K562 (cell line): ENCODE measurements at regions not wholly inside any gene's neighbourhood (a gene's known extent, or its start where the extent isn't known, plus 50 kb on each side); places are given as distances from the start of the nearest gene placed in this dataset.

Experiments used
- ATAC-seq: fragments of 200-7000 bp; cut with Tn5 transposase; 3 replicates; pipeline ENCODE4 v1.9.1; 2020; ENCODE audit warnings: moderate library complexity
- BruUV-seq: library from RNA; stranded (reverse); fragments of 400-500 nt; replicated peaks from 2 replicates; lab custom pipeline; 2021; lab: Mats Ljungman, UMichigan
- CTCF ChIA-PET: fragments of 300-600 bp; formaldehyde crosslinking; extraction: SDS; loops from one replicate; lab custom pipeline; 2021; ENCODE audit warnings: low intra/inter-chr PET ratio; lab: Yijun Ruan, JAX
- POLR2A ChIA-PET: fragments of 300-600, 350-650 bp; sonication (Branson Sonifier 250); formaldehyde crosslinking; extraction: SDS; loops from one replicate; lab custom pipeline; 2021; ENCODE audit warnings: antibody characterized with exemption, inconsistent platforms; lab: Yijun Ruan, JAX
- DNase-seq, 4 experiments: peaks; one replicate each; pipeline versions ENCODE4 v3.0.0 to v3.0.0-alpha.2; 2011 to 2018; ENCODE audit warnings: low spot score in 3 of 4, mixed read lengths in 3 of 4; ENCODE audit errors: extremely low read depth in 1 of 4
- FAIRE-seq: peaks from 2 replicates; lab custom pipeline; 2011; peaks lifted over from hg19 to GRCh38; lab: Jason Lieb, UNC
- H2AFZ ChIP-seq: 2 replicates; pipeline ENCODE4 v1.6.0; 2011; ENCODE audit warnings: low read depth, low read length, control low read depth, inconsistent platforms
- H3K27ac ChIP-seq: fragments of 200-600 bp; 3 replicates; pipeline ENCODE4 v1.8.0; 2011; ENCODE audit warnings: low read depth, mild to moderate bottlenecking, control low read depth, inconsistent platforms, low read length, moderate library complexity, mixed read lengths; ENCODE audit errors: extremely low read depth
- H3K27me3 ChIP-seq, 2 experiments: fragments of 300-600 bp in 1 of 2; 2 replicates in 1 of 2; 3 replicates in 1 of 2; pipeline versions ENCODE4 v1.6.0 to v1.8.0; 2011; ENCODE audit warnings: inconsistent platforms in 2 of 2, low read length in 2 of 2, mild to moderate bottlenecking in 1 of 2, mixed read lengths in 1 of 2, moderate library complexity in 1 of 2; ENCODE audit not compliant: control insufficient read depth in 2 of 2, insufficient read depth in 2 of 2
- H3K36me3 ChIP-seq: fragments of 300-600 bp; 3 replicates; pipeline ENCODE4 v1.8.0; 2011; ENCODE audit warnings: mild to moderate bottlenecking, low read length, inconsistent platforms; ENCODE audit not compliant: control insufficient read depth, insufficient read depth
- H3K4me1 ChIP-seq, 2 experiments: fragments of 200-600 bp in 1 of 2; replicated peaks in 1 of 2; 2 replicates in 1 of 2; 3 replicates in 1 of 2; pipeline versions ENCODE4 v1.5.1 to v1.8.0; 2011; ENCODE audit warnings: inconsistent platforms in 2 of 2, low read length in 2 of 2, mild to moderate bottlenecking in 1 of 2, mixed read lengths in 1 of 2, moderate library complexity in 1 of 2; ENCODE audit not compliant: control insufficient read depth in 2 of 2, insufficient read depth in 2 of 2
- H3K4me2 ChIP-seq: 2 replicates; pipeline ENCODE4 v1.6.1; 2011; ENCODE audit warnings: low read length, control low read depth, inconsistent platforms, mixed read lengths; ENCODE audit not compliant: insufficient read depth
- H3K4me3 ChIP-seq: fragments of 200-600 bp; sonication (generic), shearing (Covaris generic); 2 replicates; pipeline ENCODE4 v1.5.1; 2016; ENCODE audit warnings: control low read depth, inconsistent platforms
- H3K79me2 ChIP-seq: fragments of 200-600 bp; 3 replicates; pipeline ENCODE4 v1.8.0; 2011; ENCODE audit warnings: low read length, inconsistent platforms; ENCODE audit not compliant: control insufficient read depth, insufficient read depth
- H3K9ac ChIP-seq, 2 experiments: 2 replicates each; pipeline versions ENCODE4 v1.6.0 to v1.6.1; 2011; ENCODE audit warnings: low read depth in 2 of 2, low read length in 2 of 2, control low read depth in 1 of 2, inconsistent platforms in 1 of 2, mild to moderate bottlenecking in 1 of 2, mixed read lengths in 1 of 2; ENCODE audit not compliant: insufficient read depth in 1 of 2
- H3K9me1 ChIP-seq: one replicate; pipeline ENCODE4 v1.6.0; 2011; ENCODE audit warnings: inconsistent platforms, mild to moderate bottlenecking, low read length, moderate library complexity; ENCODE audit not compliant: control insufficient read depth, insufficient read depth
- H3K9me3 ChIP-seq: replicated peaks from 2 replicates; pipeline ENCODE4 v1.5.1; 2011; ENCODE audit warnings: low read depth, low read length, inconsistent platforms; ENCODE audit not compliant: control insufficient read depth, insufficient read depth
- H4K20me1 ChIP-seq: replicated peaks from 2 replicates; pipeline ENCODE4 v1.6.1; 2011; ENCODE audit warnings: low read length, inconsistent platforms, mixed read lengths; ENCODE audit not compliant: control insufficient read depth, insufficient read depth
- C11orf30 ChIP-seq: fragments of 450-650 bp; IDR thresholded peaks from 2 replicates; pipeline ENCODE4 v1.6.1; 2016; ENCODE audit warnings: low read depth, mild to moderate bottlenecking
- CSDE1 ChIP-seq, 2 experiments: fragments of 450-650 bp; IDR thresholded peaks; 2 replicates each; pipeline ENCODE4 v1.6.1; 2016; ENCODE audit warnings: mild to moderate bottlenecking in 1 of 2
- CTBP1 ChIP-seq: fragments of 450-650 bp; IDR thresholded peaks from 2 replicates; pipeline ENCODE4 v1.6.1; 2016; ENCODE audit warnings: borderline replicate concordance
- DMBX1 ChIP-seq: fragments of 250-450 bp; sonication (Bioruptor Pico); IDR thresholded peaks from 2 replicates; pipeline ENCODE4 v1.8.0; 2022; ENCODE audit warnings: inconsistent platforms, mild to moderate bottlenecking, moderate library complexity, borderline replicate concordance
- FOXA3 ChIP-seq, 2 experiments: fragments of 450-650 bp in 1 of 2; sonication (generic) in 1 of 2; formaldehyde crosslinking; IDR thresholded peaks in 1 of 2; conservative IDR thresholded peaks in 1 of 2; 2 replicates each; pipeline versions ENCODE4 v1.4.0 to v1.8.0; 2020 to 2022; ENCODE audit warnings: mild to moderate bottlenecking in 2 of 2, missing genetic modification reagents in 1 of 2
- FOXP1 ChIP-seq: sonication (generic); formaldehyde crosslinking; IDR thresholded peaks from 2 replicates; pipeline ENCODE4 v1.8.0; 2022; ENCODE audit warnings: mild to moderate bottlenecking, missing genetic modification reagents
- GTF2E2 ChIP-seq: fragments of 200-800 bp; sonication (Bioruptor generic); IDR thresholded peaks from 2 replicates; pipeline ENCODE4 v1.6.1; 2016; ENCODE audit warnings: missing genetic modification characterization, missing compliant biosample characterization
- HDAC8 ChIP-seq: fragments of 450-650 bp; IDR thresholded peaks from 2 replicates; pipeline ENCODE4 v1.6.1; 2016; ENCODE audit warnings: mild to moderate bottlenecking, missing genetic modification characterization, moderate library complexity, missing compliant biosample characterization
- HINFP ChIP-seq: fragments of 450-650 bp; conservative IDR thresholded peaks from 2 replicates; pipeline ENCODE4 v1.6.1; 2016; ENCODE audit warnings: missing genetic modification characterization, low read depth, mild to moderate bottlenecking, control low read depth, missing compliant biosample characterization
- HSF4 ChIP-seq: fragments of 250-450 bp; sonication (Bioruptor Pico); IDR thresholded peaks from 2 replicates; pipeline ENCODE4 v2.1.2; 2022; ENCODE audit warnings: mild to moderate bottlenecking, moderate library complexity, borderline replicate concordance
- MCM7 ChIP-seq, 2 experiments: fragments of 450-650 bp; IDR thresholded peaks; 2 replicates each; pipeline ENCODE4 v1.6.1; 2016 to 2018
- MXI1 ChIP-seq: IDR thresholded peaks from 2 replicates; pipeline ENCODE4 v1.6.1; 2011; ENCODE audit warnings: low read depth, mild to moderate bottlenecking, improper control_type of control experiment, low read length
- MYC ChIP-seq, 2 experiments: fragments of 250-450 bp in 1 of 2; sonication (Bioruptor Pico) in 1 of 2; IDR thresholded peaks; 2 replicates each; pipeline versions ENCODE4 v1.5.1 to v1.6.1; 2012 to 2021; ENCODE audit warnings: low read depth in 2 of 2, borderline replicate concordance in 1 of 2, improper control_type of control experiment in 1 of 2, low read length in 1 of 2, mild to moderate bottlenecking in 1 of 2, moderate library complexity in 1 of 2
- POLR2G ChIP-seq: fragments of 200-400 bp; formaldehyde crosslinking; IDR thresholded peaks from 2 replicates; pipeline ENCODE4 v1.6.1; 2017; ENCODE audit warnings: low read depth, mild to moderate bottlenecking, antibody characterized with exemption, low read length, moderate library complexity
- RNF219 ChIP-seq: fragments of 250-450 bp; sonication (Bioruptor Pico); IDR thresholded peaks from 2 replicates; pipeline ENCODE4 v1.5.0; 2022; ENCODE audit warnings: mild to moderate bottlenecking
- SMAD2 ChIP-seq: fragments of 150-350 bp; IDR thresholded peaks from 2 replicates; pipeline ENCODE4 v1.6.1; 2014; ENCODE audit warnings: low read depth, mild to moderate bottlenecking, low read length
- SOX6 ChIP-seq: fragments of 450-650 bp; IDR thresholded peaks from 2 replicates; pipeline ENCODE4 v1.6.1; 2014; ENCODE audit warnings: mild to moderate bottlenecking
- ZFP1 ChIP-seq: fragments of 450-650 bp; formaldehyde crosslinking; IDR thresholded peaks from 2 replicates; pipeline ENCODE4 v1.4.0; 2020; ENCODE audit warnings: mild to moderate bottlenecking, mixed read lengths
- ZNF24 ChIP-seq: fragments of 450-650 bp; IDR thresholded peaks from 2 replicates; pipeline ENCODE4 v1.6.1; 2016
- WGBS: fragments of 100-300 bp; shearing (Covaris generic); methylation state at CpG from one replicate; pipeline ENCODE4 v1.1.6; 2016; ENCODE audit warnings: low coverage, mixed read lengths; ENCODE audit not compliant: insufficient coverage; ENCODE audit errors: missing lambda C conversion rate; 5-methylcytosine and 5-hydroxymethylcytosine counted together
- in situ Hi-C: fragments of 300-500 bp; cut with MboI; formaldehyde crosslinking; loops from 4 replicates; pipeline ENCODE4 v1.15.0; 2018; ENCODE audit warnings: inconsistent platforms, mixed read lengths
- intact Hi-C: fragments of 100-400 bp; cut with micrococcal nuclease; formaldehyde crosslinking; loops from 2 replicates; pipeline ENCODE4 v1.14.2; 2022

- no peak for TF ChIP-seq HINFP (tag)
- no peak for TF ChIP-seq HSF4
- TF ChIP-seq, all 486 proteins: peak for 0
Observed at GRCh38 chr14:38143659-38144505, 63.8 kb upstream of the SSTR1 start (continued).

GRCh38 chr14:38145142-38145541, 62.6 kb upstream of the SSTR1 start:
- DNase-seq (no peak), FAIRE-seq (no peak), ATAC-seq (no peak)
- Histone ChIP-seq H2AFZ (no peak overlapping the region), H3K79me2 (no peaks in the 10 kb centered on the region), H4K20me1 (no peaks in the 10 kb centered on the region), H3K4me1 (no peaks in the 10 kb centered on the region), H3K9ac (no peak overlapping the region), H3K36me3 (no peaks in the 10 kb centered on the region), H3K9me1 (no peaks in the 10 kb centered on the region), H3K27ac (no peak overlapping the region), H3K27me3 (no peaks in the 10 kb centered on the region), H3K4me3 (no peak overlapping the region), H3K9me3 (no peaks in the 10 kb centered on the region), H3K4me2 (no peak overlapping the region)
- ChIA-PET POLR2A (no interaction called here), CTCF (no interaction called here)
- in situ Hi-C loops (no loop called here), intact Hi-C loops (no loop called here)
- BruUV-seq: no TSS peak
- 5% methylated on average over 2 of the region's 4 CpGs for WGBS
- TF ChIP-seq MXI1 (no peak), MCM7 (IDR thresholded peaks at IDR 0.05) (no peak), POLR2G (no peak), FOXA3 (CRISPR knock-in tag; conservative IDR thresholded peaks at IDR 0.05 in 1 of 2, IDR thresholded peaks at IDR 0.05 in 1 of 2) (no peak), RNF219 (CRISPR knock-in tag) (no peak), SOX6 (no peak), FOXP1 (CRISPR knock-in tag) (no peak), SMAD2 (no peak), MYC (IDR thresholded peaks at IDR 0.05; ENCODE audit: low read depth, low read length) (no peak), MYC (CRISPR knock-in tag; IDR thresholded peaks at IDR 0.05; ENCODE audit: borderline replicate concordance, low read depth) (no peak), ZNF24 (no peak), CTBP1 (no peak), CSDE1 (IDR thresholded peaks at IDR 0.05) (no peak), ZFP1 (CRISPR knock-in tag) (no peak), GTF2E2 (tag) (no peak), DMBX1 (no peak), HDAC8 (tag) (no peak), C11orf30 (no peak)
